Left forelimb (tissue), 1 donor: ENCODE measurements at regions not wholly inside any gene's neighbourhood (a gene's known extent, or its start where the extent isn't known, plus 50 kb on each side); places are given as distances from the start of the nearest gene placed in this dataset.
"Not testable (repeated sequence)": the region's sequence is repeated elsewhere in the genome, so short reads cannot be mapped to it uniquely, and the experiment has no call there.

Experiments
- DNase-seq: peaks from one replicate; pipeline ENCODE4 v3.0.0-alpha.2; 2018; ENCODE audit warnings: low spot score

- DNase-seq: no peak
Measured at GRCh38 chr12:111271674-111272418, 97.0 kb downstream of the PHETA1 start.

- no peak for DNase-seq
Measured at GRCh38 chr12:111270774-111271173, 98.1 kb downstream of the PHETA1 start.

GRCh38 chr12:111270239-111270638 is 98.7 kb downstream of the PHETA1 start:
- no peak for DNase-seq

- no peak for DNase-seq
Measured at GRCh38 chr12:111269718-111270117, 99.2 kb downstream of the PHETA1 start.

GRCh38 chr12:111268738-111269572 is 99.9 kb downstream of the PHETA1 start:
- no peak for DNase-seq

- no peak for DNase-seq
Measured at GRCh38 chr12:111267144-111267543, 101.8 kb downstream of the PHETA1 start.

GRCh38 chr12:111261911-111262676 is 106.8 kb downstream of the PHETA1 start:
- no peak for DNase-seq

GRCh38 chr12:111260732-111261131 is 108.2 kb downstream of the PHETA1 start:
- DNase-seq: no peak

- DNase-seq: no peak
Measured at GRCh38 chr12:111259231-111259630, 109.7 kb downstream of the PHETA1 start.

- DNase-seq: not testable (repeated sequence)
Measured at GRCh38 chr12:111258081-111258480, 110.8 kb downstream of the PHETA1 start.

GRCh38 chr12:111257435-111257902 is 111.4 kb downstream of the PHETA1 start:
- DNase-seq: no peak

- no peak for DNase-seq
Measured at GRCh38 chr12:111256629-111257434, 112.1 kb downstream of the PHETA1 start.

GRCh38 chr12:111255261-111255660 is 113.6 kb downstream of the PHETA1 start:
- no peak for DNase-seq

- no peak for DNase-seq
Measured at GRCh38 chr12:111254106-111254505, 114.8 kb downstream of the PHETA1 start.

- no peak for DNase-seq
Measured at GRCh38 chr12:111253213-111253612, 115.7 kb downstream of the PHETA1 start.

GRCh38 chr12:111251787-111252186 is 117.1 kb downstream of the PHETA1 start:
- no peak for DNase-seq

GRCh38 chr12:111251058-111251730 is 117.7 kb downstream of the PHETA1 start:
- DNase-seq: no peak

- no peak for DNase-seq
Measured at GRCh38 chr12:111250251-111250881, 118.5 kb downstream of the PHETA1 start.

GRCh38 chr12:111249757-111250156 is 119.1 kb downstream of the PHETA1 start:
- DNase-seq: no peak

- DNase-seq: no peak
Measured at GRCh38 chr12:111249018-111249370, 119.9 kb downstream of the PHETA1 start.
